ENCODE measurements at regions not wholly inside any gene's neighbourhood (a gene's known extent, or its start where the extent isn't known, plus 50 kb on each side); places are given as distances from the start of the nearest gene placed in this dataset.
"Not testable (repeated sequence)": the region's sequence is repeated elsewhere in the genome, so short reads cannot be mapped to it uniquely, and the experiment has no call there.

GRCh38 chr14:34297786-34298520 lies 164.1 kb downstream of the SPTSSA start:
- H3K27ac ChIP-seq = no peak overlapping the region
- no peak overlapping the region for H3K4me3 ChIP-seq (ENCODE audit: low read depth, low read length)
- TF ChIP-seq CTCF (IDR thresholded peaks at IDR 0.05; ENCODE audit: low read depth, low read length, missing control alignments) = no peak
- in situ Hi-C loops (cut with HindIII; ENCODE audit: low pct_ligation_motif_present, low sequenced_read_pairs) = no loop called here
- no peak for DNase-seq
- no peaks in the 10 kb centered on the region for H3K36me3 ChIP-seq (replicated peaks)
- H3K27me3 ChIP-seq (replicated peaks) = no peaks in the 10 kb centered on the region

- Histone ChIP-seq H3K36me3 (replicated peaks) (no peaks in the 10 kb centered on the region), H3K27me3 (replicated peaks) (no peaks in the 10 kb centered on the region), H3K4me3 (ENCODE audit: low read depth, low read length) (no peak overlapping the region), H3K27ac (no peak overlapping the region)
- no peak for DNase-seq
- in situ Hi-C loops (cut with HindIII; ENCODE audit: low pct_ligation_motif_present, low sequenced_read_pairs) = no loop called here
- TF ChIP-seq CTCF (IDR thresholded peaks at IDR 0.05; ENCODE audit: low read depth, low read length, missing control alignments) = no peak
Observed at GRCh38 chr14:34283590-34283989, 178.4 kb downstream of the SPTSSA start.

- Histone ChIP-seq H3K27me3 (replicated peaks) (no peaks in the 10 kb centered on the region), H3K27ac (no peak overlapping the region), H3K36me3 (replicated peaks) (no peaks in the 10 kb centered on the region), H3K4me3 (ENCODE audit: low read depth, low read length) (no peak overlapping the region)
- no peak for TF ChIP-seq CTCF (IDR thresholded peaks at IDR 0.05; ENCODE audit: low read depth, low read length, missing control alignments)
- in situ Hi-C loops (cut with HindIII; ENCODE audit: low pct_ligation_motif_present, low sequenced_read_pairs) = no loop called here
- no peak for DNase-seq
Observed at GRCh38 chr14:34277191-34277590, 184.8 kb downstream of the SPTSSA start.

GRCh38 chr14:34275530-34275929 lies 186.5 kb downstream of the SPTSSA start:
- no peak overlapping the region for H3K4me3 ChIP-seq (ENCODE audit: low read depth, low read length)
- in situ Hi-C loops (cut with HindIII; ENCODE audit: low pct_ligation_motif_present, low sequenced_read_pairs) = no loop called here
- H3K27ac ChIP-seq = no peak overlapping the region
- TF ChIP-seq CTCF (IDR thresholded peaks at IDR 0.05; ENCODE audit: low read depth, low read length, missing control alignments) = no peak
- no peaks in the 10 kb centered on the region for H3K27me3 ChIP-seq (replicated peaks)
- H3K36me3 ChIP-seq (replicated peaks) = no peaks in the 10 kb centered on the region
- no peak for DNase-seq

GRCh38 chr14:34275078-34275477 lies 187.0 kb downstream of the SPTSSA start:
- H3K27me3 ChIP-seq (replicated peaks) = no peaks in the 10 kb centered on the region
- no peak for DNase-seq
- no peaks in the 10 kb centered on the region for H3K36me3 ChIP-seq (replicated peaks)
- no peak overlapping the region for H3K4me3 ChIP-seq (ENCODE audit: low read depth, low read length)
- no peak overlapping the region for H3K27ac ChIP-seq
- in situ Hi-C loops (cut with HindIII; ENCODE audit: low pct_ligation_motif_present, low sequenced_read_pairs) = no loop called here
- TF ChIP-seq CTCF (IDR thresholded peaks at IDR 0.05; ENCODE audit: low read depth, low read length, missing control alignments) = no peak

GRCh38 chr14:34273716-34274115 lies 188.3 kb downstream of the SPTSSA start:
- DNase-seq; in situ Hi-C loops (cut with HindIII; ENCODE audit: low pct_ligation_motif_present, low sequenced_read_pairs); H3K36me3 ChIP-seq (replicated peaks); H3K27me3 ChIP-seq (replicated peaks); H3K4me3 ChIP-seq (ENCODE audit: low read depth, low read length); H3K27ac ChIP-seq: not testable (repeated sequence)

Measured in brain microvascular endothelial cell (primary cell).